Cardiac muscle cell (in vitro differentiated cells and primary cell): ENCODE measurements at regions not wholly inside any gene's neighbourhood (a gene's known extent, or its start where the extent isn't known, plus 50 kb on each side); places are given as distances from the start of the nearest gene placed in this dataset.

Experiments used
- DNase-seq, 2 donors: peaks; one replicate each; pipeline versions ENCODE4 v3.0.0 to v3.0.0-alpha.2; 2010 to 2017; ENCODE audit warnings: low read depth in 1 of 2, low spot score in 1 of 2
- H3K27ac ChIP-seq: fragments of 200-600 bp; sonication (generic); 2 replicates; pipeline ENCODE4 v1.5.1; 2016
- H3K27me3 ChIP-seq: fragments of 200-600 bp; sonication (generic); 2 replicates; pipeline ENCODE4 v1.6.0; 2016; ENCODE audit warnings: control low read depth
- H3K36me3 ChIP-seq: fragments of 200-600 bp; sonication (generic); 2 replicates; pipeline ENCODE4 v1.5.1; 2016; ENCODE audit warnings: control low read depth
- H3K4me1 ChIP-seq: fragments of 200-600 bp; sonication (generic); 2 replicates; pipeline ENCODE4 v1.8.1; 2017; ENCODE audit warnings: low read depth, mild to moderate bottlenecking, mixed run types
- H3K4me3 ChIP-seq: fragments of 200-600 bp; sonication (generic); 2 replicates; pipeline ENCODE4 v1.5.1; 2016; ENCODE audit warnings: mild to moderate bottlenecking
- H3K9me3 ChIP-seq: fragments of 200-600 bp; sonication (generic); 2 replicates; pipeline ENCODE4 v1.5.1; 2017; ENCODE audit warnings: low read depth, mild to moderate bottlenecking, control low read depth
- CTCF ChIP-seq: IDR thresholded peaks from 2 replicates; pipeline ENCODE4 v1.5.1; 2012; ENCODE audit warnings: low read depth, mild to moderate bottlenecking, low read length

GRCh38 chr16:35510701-35511100, 2051.3 kb downstream of the TP53TG3F start:
- H3K27me3 ChIP-seq = no peaks in the 10 kb centered on the region
- H3K4me3 ChIP-seq = no peak overlapping the region
- no peak for TF ChIP-seq CTCF
- H3K36me3 ChIP-seq = no peaks in the 10 kb centered on the region
- DNase-seq = no peak
- no peak overlapping the region for H3K27ac ChIP-seq
- H3K9me3 ChIP-seq = no peaks in the 10 kb centered on the region
- no peaks in the 10 kb centered on the region for H3K4me1 ChIP-seq

- H3K4me3 ChIP-seq = no peak overlapping the region
- H3K9me3 ChIP-seq = no peaks in the 10 kb centered on the region
- no peak for TF ChIP-seq CTCF
Measured at GRCh38 chr16:35516551-35516950, 2057.1 kb downstream of the TP53TG3F start.

DNA sequence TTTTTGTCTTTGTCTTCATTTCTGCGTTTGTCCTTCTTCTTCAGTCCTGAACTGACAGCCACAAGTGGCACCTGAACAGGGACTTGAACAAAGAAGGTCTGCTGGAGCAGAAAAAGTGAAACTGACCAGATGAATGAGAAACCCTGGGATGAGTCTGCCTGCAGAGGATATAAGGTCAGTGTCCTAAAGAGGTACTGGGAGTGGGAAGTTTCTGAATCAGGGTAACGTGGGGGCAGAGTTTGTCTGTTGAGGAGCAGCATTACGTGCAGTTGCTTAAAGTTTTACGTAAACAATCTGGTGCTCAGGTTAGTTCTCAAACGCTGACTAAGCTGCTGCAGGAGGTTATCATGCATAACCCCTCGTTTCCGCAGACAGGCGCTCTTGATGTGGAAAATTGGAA, 2057.6 kb downstream of the TP53TG3F start:
- no peaks in the 10 kb centered on the region for H3K4me1 ChIP-seq
- no peaks in the 10 kb centered on the region for H3K36me3 ChIP-seq
- no peak for DNase-seq
- no peaks in the 10 kb centered on the region for H3K27me3 ChIP-seq
- no peak overlapping the region for H3K27ac ChIP-seq
- no peaks in the 10 kb centered on the region for H3K9me3 ChIP-seq
- no peak overlapping the region for H3K4me3 ChIP-seq
- no peak for TF ChIP-seq CTCF

More at GRCh38 chr16:35516551-35516950, 2057.1 kb downstream of the TP53TG3F start:
- Histone ChIP-seq H3K36me3 (no peaks in the 10 kb centered on the region), H3K27me3 (no peaks in the 10 kb centered on the region), H3K4me1 (no peaks in the 10 kb centered on the region), H3K27ac (no peak overlapping the region)
- no peak for DNase-seq

- H3K36me3 ChIP-seq = no peaks in the 10 kb centered on the region
- H3K9me3 ChIP-seq = no peaks in the 10 kb centered on the region
- H3K27me3 ChIP-seq = no peaks in the 10 kb centered on the region
- no peak for TF ChIP-seq CTCF
- H3K4me1 ChIP-seq = no peaks in the 10 kb centered on the region
- H3K4me3 ChIP-seq = no peak overlapping the region
- no peak overlapping the region for H3K27ac ChIP-seq
- DNase-seq = no peak
Measured at GRCh38 chr16:35523991-35524390, 2064.6 kb downstream of the TP53TG3F start.

DNA sequence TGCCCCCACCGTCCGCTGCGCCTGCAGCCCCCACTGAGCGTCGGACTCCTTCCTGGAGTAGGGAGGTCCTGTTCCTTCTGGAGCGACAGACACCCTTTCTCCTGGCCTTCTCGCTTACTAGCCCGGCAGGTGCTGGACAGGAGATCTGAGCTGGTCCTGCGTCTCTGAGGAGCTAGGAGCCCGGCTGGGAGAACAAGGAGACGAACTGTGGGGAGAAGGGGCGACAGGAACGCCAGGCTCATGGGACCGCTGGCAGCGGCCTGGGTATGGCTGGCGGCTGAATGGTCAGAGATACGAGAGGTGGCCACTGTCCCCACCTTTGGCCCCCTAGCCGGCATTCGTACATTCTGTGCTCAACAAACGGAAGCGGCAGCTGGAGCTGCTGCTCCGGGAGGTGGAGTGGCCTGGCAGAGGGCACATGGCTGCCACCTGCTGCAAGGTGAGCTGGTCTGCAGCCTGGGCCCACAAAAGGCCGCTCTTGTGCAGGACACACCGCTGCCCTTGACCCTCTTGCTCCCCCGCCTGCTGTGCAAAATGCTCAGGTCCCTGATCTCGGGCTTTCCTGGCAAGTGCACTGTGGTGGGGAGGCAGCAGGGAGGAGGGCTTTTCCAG, 2066.7 kb downstream of the TP53TG3F start:
- no peaks in the 10 kb centered on the region for H3K9me3 ChIP-seq
- no peak for DNase-seq
- H3K4me1 ChIP-seq = no peaks in the 10 kb centered on the region
- H3K27me3 ChIP-seq = no peaks in the 10 kb centered on the region
- no peak overlapping the region for H3K27ac ChIP-seq
- H3K36me3 ChIP-seq = no peaks in the 10 kb centered on the region
- no peak overlapping the region for H3K4me3 ChIP-seq
- TF ChIP-seq CTCF = no peak

- no peak for DNase-seq
- no peaks in the 10 kb centered on the region for H3K36me3 ChIP-seq
- no peak overlapping the region for H3K27ac ChIP-seq
- H3K9me3 ChIP-seq = no peaks in the 10 kb centered on the region
- no peaks in the 10 kb centered on the region for H3K27me3 ChIP-seq
- H3K4me1 ChIP-seq = no peaks in the 10 kb centered on the region
- no peak for TF ChIP-seq CTCF
- no peak overlapping the region for H3K4me3 ChIP-seq
Measured at GRCh38 chr16:35532576-35532975, 2073.2 kb downstream of the TP53TG3F start.
